Testis (tissue), 2 donors: ENCODE measurements at regions not wholly inside any gene's neighbourhood (a gene's known extent, or its start where the extent isn't known, plus 50 kb on each side); places are given as distances from the start of the nearest gene placed in this dataset.

Experiments
- DNase-seq: peaks from one replicate; pipeline ENCODE4 v3.0.0-alpha.2; 2019
- H3K27ac ChIP-seq, 2 donors: fragments of 200-600 bp; sonication (generic); one replicate each; pipeline ENCODE4 v1.5.1; 2019
- H3K27me3 ChIP-seq: fragments of 200-600 bp; sonication (generic); one replicate; pipeline ENCODE4 v1.5.1; 2019
- H3K36me3 ChIP-seq: fragments of 200-600 bp; sonication (generic); one replicate; pipeline ENCODE4 v1.5.1; 2017; ENCODE audit warnings: low read depth; ENCODE audit errors: missing control alignments
- H3K4me1 ChIP-seq: fragments of 200-600 bp; sonication (generic); one replicate; pipeline ENCODE4 v1.5.1; 2019
- H3K4me3 ChIP-seq, 2 donors: fragments of 200-600 bp; sonication (generic); one replicate each; pipeline ENCODE4 v1.5.1; 2017 to 2019
- H3K9me3 ChIP-seq: fragments of 200-600 bp; sonication (generic); one replicate; pipeline ENCODE4 v1.5.1; 2017
- POLR2A ChIP-seq: fragments of 450-650 bp; IDR thresholded peaks from one replicate; pipeline ENCODE4 v1.6.1; 2017; ENCODE audit warnings: antibody characterized with exemption, mild to moderate bottlenecking, moderate library complexity
- WGBS, 2 donors: methylation state at CpG; one replicate each; pipeline ENCODE4 v1.1.5; 2018; 5-methylcytosine and 5-hydroxymethylcytosine counted together
- intact Hi-C: fragments of 100-400 bp; cut with DNase I; formaldehyde crosslinking; loops from one replicate; pipeline ENCODE4 v1.15.1; 2023; ENCODE audit warnings: low total_unique reads
- TF ChIP-seq, protein P1 (sequence below), 3 experiments: fragments of 450-650 bp in 2 of 3; fragments of 200-600 bp in 1 of 3; sonication (generic) in 1 of 3; IDR thresholded peaks; one replicate each; pipeline ENCODE4 v1.5.1; 2016 to 2019; ENCODE audit warnings: antibody characterized with exemption in 3 of 3, mild to moderate bottlenecking in 2 of 3, moderate library complexity in 1 of 3

DNA sequence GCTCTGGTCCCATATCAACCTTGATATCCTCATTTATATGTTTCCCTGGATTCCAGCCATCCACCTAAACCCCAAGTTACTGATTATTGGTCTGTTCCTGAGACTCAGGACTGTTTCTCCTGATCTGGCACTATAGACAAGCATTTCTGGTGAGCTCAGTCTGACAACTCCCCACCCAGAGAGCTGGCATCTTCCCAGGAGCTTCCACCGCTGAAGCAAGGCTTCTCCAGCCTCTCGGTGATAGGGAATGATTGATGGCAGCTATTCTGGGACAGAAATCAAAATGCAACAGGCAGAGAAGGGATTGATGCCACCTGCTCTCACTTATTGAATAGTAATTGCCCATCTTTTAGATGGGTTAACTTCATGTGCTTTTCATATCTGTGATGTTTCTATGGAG, 169.7 kb upstream of the GGTLC1 start:
- intact Hi-C loops: no loop called here
- 37 to 55% methylated on average over 2 of the region's 2 CpGs for WGBS, 2 donors
- peak; percentile 37 for DNase-seq
- Histone ChIP-seq H3K9me3 (no peaks in the 10 kb centered on the region), H3K27me3 (no peaks in the 10 kb centered on the region), H3K4me1 (no peaks in the 10 kb centered on the region), H3K27ac (no peak overlapping the region), H3K36me3 (no peaks in the 10 kb centered on the region), H3K4me3 (no peak overlapping the region)
- TF ChIP-seq, protein P1, sequence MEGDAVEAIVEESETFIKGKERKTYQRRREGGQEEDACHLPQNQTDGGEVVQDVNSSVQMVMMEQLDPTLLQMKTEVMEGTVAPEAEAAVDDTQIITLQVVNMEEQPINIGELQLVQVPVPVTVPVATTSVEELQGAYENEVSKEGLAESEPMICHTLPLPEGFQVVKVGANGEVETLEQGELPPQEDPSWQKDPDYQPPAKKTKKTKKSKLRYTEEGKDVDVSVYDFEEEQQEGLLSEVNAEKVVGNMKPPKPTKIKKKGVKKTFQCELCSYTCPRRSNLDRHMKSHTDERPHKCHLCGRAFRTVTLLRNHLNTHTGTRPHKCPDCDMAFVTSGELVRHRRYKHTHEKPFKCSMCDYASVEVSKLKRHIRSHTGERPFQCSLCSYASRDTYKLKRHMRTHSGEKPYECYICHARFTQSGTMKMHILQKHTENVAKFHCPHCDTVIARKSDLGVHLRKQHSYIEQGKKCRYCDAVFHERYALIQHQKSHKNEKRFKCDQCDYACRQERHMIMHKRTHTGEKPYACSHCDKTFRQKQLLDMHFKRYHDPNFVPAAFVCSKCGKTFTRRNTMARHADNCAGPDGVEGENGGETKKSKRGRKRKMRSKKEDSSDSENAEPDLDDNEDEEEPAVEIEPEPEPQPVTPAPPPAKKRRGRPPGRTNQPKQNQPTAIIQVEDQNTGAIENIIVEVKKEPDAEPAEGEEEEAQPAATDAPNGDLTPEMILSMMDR (IDR thresholded peaks at IDR 0.05): no peak
- no peak for TF ChIP-seq POLR2A

DNA sequence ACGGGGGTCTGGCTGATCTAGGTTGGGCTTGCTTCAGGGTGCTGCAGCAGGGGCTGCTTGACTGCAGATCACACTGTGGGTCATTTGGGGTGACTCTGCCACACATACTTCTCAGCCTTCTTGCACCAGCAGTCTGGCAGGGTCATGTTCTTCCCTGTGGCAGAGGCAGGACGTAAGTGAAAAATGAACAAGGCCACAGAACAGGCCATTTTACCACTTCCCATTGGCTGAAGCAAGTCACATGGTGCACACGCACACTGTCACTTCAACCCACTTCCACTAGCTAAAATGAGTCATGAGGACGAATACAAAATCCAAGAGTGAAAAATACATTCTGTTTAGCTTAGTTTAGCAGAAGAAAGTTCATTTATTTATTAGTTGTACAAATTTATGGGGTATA, 168.6 kb upstream of the GGTLC1 start:
- intact Hi-C loops: no loop called here

DNA sequence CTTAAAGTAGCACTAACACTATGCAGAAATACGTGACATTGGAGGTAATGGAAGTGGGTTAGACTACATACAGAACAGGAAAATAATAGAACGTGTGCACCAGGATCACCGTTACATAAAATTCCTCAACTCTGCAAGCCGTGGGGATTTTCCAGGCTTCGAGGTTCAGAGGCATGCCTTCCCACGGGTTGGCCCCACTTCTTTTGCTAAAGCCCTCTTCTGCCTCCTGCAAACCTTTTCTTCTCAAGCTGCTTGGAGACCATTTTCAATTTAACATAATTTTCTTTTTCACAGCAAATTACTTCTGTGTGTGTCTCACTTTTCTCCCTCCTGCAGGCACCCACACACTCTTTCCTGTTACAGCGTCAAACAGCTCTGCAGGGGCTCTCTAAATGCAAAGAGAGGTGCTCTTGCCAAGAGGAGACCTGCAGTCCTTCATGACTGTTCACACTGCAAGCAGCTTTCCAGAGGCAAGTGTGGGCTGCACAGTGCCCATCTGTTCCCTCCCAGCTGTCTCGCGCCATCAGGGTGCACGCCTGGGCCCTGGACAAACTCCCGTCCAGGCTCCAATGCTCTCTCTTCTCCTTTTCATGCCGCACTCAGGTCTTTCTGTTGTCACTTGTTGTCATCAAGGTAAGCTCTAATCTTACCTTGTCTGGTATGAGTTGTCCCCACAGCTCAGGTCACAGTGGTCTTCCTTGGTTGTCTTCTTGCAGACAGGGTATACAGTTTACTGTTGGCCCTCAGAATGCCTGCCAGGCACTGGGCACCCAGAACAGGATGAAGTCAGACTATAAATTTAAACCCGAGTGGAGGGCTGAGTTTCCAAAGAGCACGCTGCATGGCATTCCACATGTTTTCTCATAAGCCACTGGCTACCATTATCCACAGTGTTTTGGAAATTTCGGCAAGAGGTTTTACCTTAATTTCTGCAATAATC, 164.8 kb upstream of the GGTLC1 start:
- 89% methylated on average over 15 of the region's 15 CpGs for WGBS, 2 donors
- no peak for DNase-seq
- Histone ChIP-seq H3K9me3 (no peaks in the 10 kb centered on the region), H3K27me3 (no peaks in the 10 kb centered on the region), H3K4me1 (no peaks in the 10 kb centered on the region), H3K27ac (no peak overlapping the region), H3K36me3 (no peaks in the 10 kb centered on the region), H3K4me3 (no peak overlapping the region)
- no peak for TF ChIP-seq POLR2A
- TF ChIP-seq, protein P1 (IDR thresholded peaks at IDR 0.05): no peak
- intact Hi-C loops: no loop called here

More for the DNA sequence above, 168.6 kb upstream of the GGTLC1 start:
- no peaks in the 10 kb centered on the region for H3K4me1 ChIP-seq
- no peaks in the 10 kb centered on the region for H3K9me3 ChIP-seq
- TF ChIP-seq POLR2A: no peak
- TF ChIP-seq, protein P1 (IDR thresholded peaks at IDR 0.05): no peak
- WGBS, 2 donors: 89 to 90% methylated on average over 4 of the region's 4 CpGs
- DNase-seq: no peak
- no peaks in the 10 kb centered on the region for H3K36me3 ChIP-seq
- no peaks in the 10 kb centered on the region for H3K27me3 ChIP-seq
- H3K4me3 ChIP-seq: no peak overlapping the region
- H3K27ac ChIP-seq: no peak overlapping the region

DNA sequence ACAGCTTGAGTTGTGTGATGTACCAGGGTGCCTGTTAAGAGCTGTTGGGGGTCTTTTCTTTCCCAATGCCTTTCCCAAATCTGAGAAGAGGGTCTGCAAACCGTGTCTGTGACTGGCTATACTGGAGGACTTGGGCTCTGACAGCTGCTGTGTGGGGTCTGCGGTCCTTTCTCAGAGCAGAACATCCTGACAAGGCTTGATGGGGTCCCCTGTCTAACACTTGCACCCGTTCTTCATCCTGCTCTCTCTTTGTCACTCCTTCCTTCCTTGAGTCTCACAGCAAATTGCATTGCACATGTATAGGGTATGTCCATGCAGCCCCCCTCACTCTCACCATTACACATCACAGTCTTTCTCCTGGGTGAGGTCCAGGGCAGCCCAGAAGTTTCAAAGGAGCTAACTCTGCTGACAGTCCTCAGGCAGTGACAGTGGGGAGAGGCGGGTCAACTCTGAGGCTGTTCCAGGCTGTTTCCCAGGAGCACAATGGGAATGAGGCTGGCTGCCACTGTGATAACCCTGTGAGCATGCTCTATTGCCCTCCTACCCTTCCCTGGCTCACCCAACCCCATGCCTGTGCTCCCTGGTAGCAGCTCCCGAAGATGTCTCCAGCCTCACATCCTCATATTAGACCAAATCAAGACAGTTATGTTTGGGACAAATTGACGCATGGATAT, 163.2 kb upstream of the GGTLC1 start:
- intact Hi-C loops: no loop called here
- WGBS, 2 donors: 83 to 87% methylated on average over 5 to 6 of the region's 6 CpGs
- H3K9me3 ChIP-seq: no peaks in the 10 kb centered on the region

More for the DNA sequence above, 163.2 kb upstream of the GGTLC1 start:
- no peaks in the 10 kb centered on the region for H3K4me1 ChIP-seq
- DNase-seq: no peak
- H3K36me3 ChIP-seq: no peaks in the 10 kb centered on the region
- no peak overlapping the region for H3K27ac ChIP-seq
- TF ChIP-seq POLR2A: no peak
- TF ChIP-seq, protein P1 (IDR thresholded peaks at IDR 0.05): no peak
- H3K4me3 ChIP-seq: no peak overlapping the region
- no peaks in the 10 kb centered on the region for H3K27me3 ChIP-seq
